Nephron progenitor cell (in vitro differentiated cells): ENCODE measurements at regions not wholly inside any gene's neighbourhood (a gene's known extent, or its start where the extent isn't known, plus 50 kb on each side); places are given as distances from the start of the nearest gene placed in this dataset.

Source experiments
- DNase-seq: peaks from one replicate; pipeline ENCODE4 v3.0.0; 2021
- H3K27ac Mint-ChIP-seq: 2 replicates; pipeline ENCODE4 v1.8.0; 2021; ENCODE audit warnings: mild to moderate bottlenecking, moderate library complexity, mixed read lengths
- H3K27me3 Mint-ChIP-seq: 2 replicates; pipeline ENCODE4 v1.8.0; 2021; ENCODE audit warnings: mild to moderate bottlenecking, low read depth, mixed read lengths; ENCODE audit not compliant: poor library complexity
- H3K36me3 Mint-ChIP-seq: 2 replicates; pipeline ENCODE4 v1.8.0; 2021; ENCODE audit warnings: low read depth, mixed read lengths
- H3K4me1 Mint-ChIP-seq: 2 replicates; pipeline ENCODE4 v1.8.0; 2021; ENCODE audit warnings: mixed read lengths
- H3K4me3 Mint-ChIP-seq: 2 replicates; pipeline ENCODE4 v1.8.0; 2021; ENCODE audit warnings: mild to moderate bottlenecking, moderate library complexity, mixed read lengths
- H3K9me3 Mint-ChIP-seq: 2 replicates; pipeline ENCODE4 v1.8.0; 2021; ENCODE audit warnings: mild to moderate bottlenecking, moderate library complexity, mixed read lengths
- CTCF ChIP-seq: fragments of 200-600 bp; sonication (generic); IDR thresholded peaks from 2 replicates; pipeline ENCODE4 v1.5.0; 2021; ENCODE audit warnings: antibody characterized with exemption

GRCh38 chr12:100675432-100675831, 101.9 kb downstream of the GAS2L3 start:
- H3K36me3 Mint-ChIP-seq = no peaks in the 10 kb centered on the region
- H3K4me3 Mint-ChIP-seq = no peak overlapping the region
- no peak overlapping the region for H3K27ac Mint-ChIP-seq
- TF ChIP-seq CTCF = no peak
- peaks cover 20% of the 10 kb centered on the region for H3K27me3 Mint-ChIP-seq
- H3K4me1 Mint-ChIP-seq = no peaks in the 10 kb centered on the region
- no peak for DNase-seq
- H3K9me3 Mint-ChIP-seq = no peaks in the 10 kb centered on the region

DNA sequence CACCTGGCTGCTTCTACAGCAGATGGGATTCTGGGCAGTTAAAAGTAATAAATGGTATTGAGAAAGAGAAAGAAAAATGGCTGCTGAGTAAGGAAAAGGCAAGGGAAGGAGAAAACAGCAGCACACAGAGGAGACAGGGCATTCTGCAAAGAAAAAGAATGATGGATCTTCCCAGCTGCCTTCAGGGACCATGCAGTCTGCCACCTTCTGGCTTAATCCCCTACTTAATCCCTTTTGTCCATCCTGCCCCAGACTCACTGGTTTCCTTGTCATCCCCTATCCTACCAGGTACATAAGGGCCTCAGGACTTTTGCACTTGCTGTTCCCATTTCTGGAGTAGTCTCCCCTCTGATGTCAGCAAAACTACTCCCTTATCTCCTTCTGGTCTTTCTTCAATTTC, 107.6 kb downstream of the GAS2L3 start:
- no peak overlapping the region for H3K27ac Mint-ChIP-seq
- peaks cover 18% of the 10 kb centered on the region for H3K9me3 Mint-ChIP-seq
- no peaks in the 10 kb centered on the region for H3K4me1 Mint-ChIP-seq
- no peak overlapping the region for H3K4me3 Mint-ChIP-seq
- no peak for TF ChIP-seq CTCF
- DNase-seq = no peak
- H3K27me3 Mint-ChIP-seq = peaks cover 18% of the 10 kb centered on the region
- H3K36me3 Mint-ChIP-seq = no peaks in the 10 kb centered on the region

GRCh38 chr12:100682178-100682577, 108.7 kb downstream of the GAS2L3 start:
- no peak for TF ChIP-seq CTCF
- DNase-seq = no peak
- H3K9me3 Mint-ChIP-seq = peaks cover 27% of the 10 kb centered on the region
- no peaks in the 10 kb centered on the region for H3K36me3 Mint-ChIP-seq
- no peaks in the 10 kb centered on the region for H3K4me1 Mint-ChIP-seq
- H3K27me3 Mint-ChIP-seq = peaks cover 20% of the 10 kb centered on the region
- H3K27ac Mint-ChIP-seq = no peak overlapping the region
- H3K4me3 Mint-ChIP-seq = no peak overlapping the region

GRCh38 chr12:100687686-100688085, 106.9 kb upstream of the ANO4 start:
- no peak overlapping the region for H3K27ac Mint-ChIP-seq
- H3K4me3 Mint-ChIP-seq = no peak overlapping the region
- peaks cover 36% of the 10 kb centered on the region for H3K9me3 Mint-ChIP-seq
- H3K36me3 Mint-ChIP-seq = no peaks in the 10 kb centered on the region
- no peak for TF ChIP-seq CTCF
- H3K27me3 Mint-ChIP-seq = peaks cover 18% of the 10 kb centered on the region
- no peaks in the 10 kb centered on the region for H3K4me1 Mint-ChIP-seq
- DNase-seq = no peak

GRCh38 chr12:100688451-100688864, 106.1 kb upstream of the ANO4 start:
- Mint-ChIP-seq H3K4me3 (no peak overlapping the region), H3K36me3 (no peaks in the 10 kb centered on the region), H3K27me3 (peaks cover 12% of the 10 kb centered on the region), H3K9me3 (peaks cover 37% of the 10 kb centered on the region), H3K4me1 (no peaks in the 10 kb centered on the region), H3K27ac (no peak overlapping the region)
- no peak for DNase-seq
- TF ChIP-seq CTCF = no peak

- Mint-ChIP-seq H3K9me3 (peaks cover 9% of the 10 kb centered on the region), H3K27ac (no peak overlapping the region), H3K4me3 (no peak overlapping the region), H3K4me1 (no peaks in the 10 kb centered on the region), H3K36me3 (no peaks in the 10 kb centered on the region), H3K27me3 (peaks cover 8% of the 10 kb centered on the region)
- DNase-seq = no peak
- TF ChIP-seq CTCF = no peak
Measured at GRCh38 chr12:100692502-100692901, 102.1 kb upstream of the ANO4 start.
